ENCODE measurements at regions not wholly inside any gene's neighbourhood (a gene's known extent, or its start where the extent isn't known, plus 50 kb on each side); places are given as distances from the start of the nearest gene placed in this dataset.
A peak's percentile ranks its signal among the peaks of the same experiment; 100 is the strongest.

DNA sequence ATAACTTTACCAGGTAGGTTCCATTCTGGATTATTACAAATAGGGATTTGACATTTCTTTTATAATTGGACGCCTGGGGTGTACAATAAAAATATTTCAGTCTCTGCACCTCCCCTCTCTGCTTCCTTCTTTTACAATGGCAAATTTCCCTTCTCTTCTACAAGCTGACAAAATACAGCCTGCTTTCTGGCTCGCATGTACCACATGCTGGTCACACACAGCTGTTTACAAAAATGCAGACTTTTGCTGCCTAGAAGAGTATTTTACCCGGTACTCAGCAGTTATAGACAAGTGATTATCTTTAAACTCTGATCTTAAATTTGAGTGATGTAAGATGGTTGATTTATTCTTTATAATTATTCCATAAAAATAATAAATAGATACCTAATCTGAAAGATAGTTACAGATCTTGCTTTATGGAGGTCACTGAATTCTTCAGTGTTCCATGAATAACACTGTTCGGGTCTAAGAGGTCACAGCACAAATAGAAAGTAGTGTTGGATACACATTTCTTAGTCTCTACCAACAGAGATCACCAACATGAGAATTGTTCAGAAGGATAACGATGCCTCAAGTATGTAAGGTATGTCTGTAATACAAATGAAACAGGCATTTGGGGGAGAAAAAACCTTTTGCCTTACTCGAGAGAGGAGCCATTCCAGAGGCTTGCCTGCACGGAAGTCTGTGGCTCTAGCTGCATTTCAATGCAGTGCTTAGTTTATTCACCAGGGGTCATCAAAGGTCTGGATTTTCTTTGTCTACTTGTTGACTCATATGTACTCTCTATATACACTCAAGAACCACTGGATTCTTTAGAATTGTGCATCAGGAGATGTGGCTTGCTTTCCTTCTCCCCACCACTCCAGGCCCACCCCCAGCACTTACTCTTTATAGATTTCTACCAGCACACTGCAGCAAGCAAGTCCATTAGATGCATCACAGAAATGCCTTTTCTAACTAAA, 206.6 kb upstream of the RFX3 start:
- in situ Hi-C loops (cut with MboI; ENCODE audit: low sequenced_read_pairs, unreplicated experiment), result loop anchor here (10.0 to 25.0 kb wide), 2 partner anchors 392 to 605 kb away; no protein-coding TSS in a partner anchor
- TF ChIP-seq, protein P1, sequence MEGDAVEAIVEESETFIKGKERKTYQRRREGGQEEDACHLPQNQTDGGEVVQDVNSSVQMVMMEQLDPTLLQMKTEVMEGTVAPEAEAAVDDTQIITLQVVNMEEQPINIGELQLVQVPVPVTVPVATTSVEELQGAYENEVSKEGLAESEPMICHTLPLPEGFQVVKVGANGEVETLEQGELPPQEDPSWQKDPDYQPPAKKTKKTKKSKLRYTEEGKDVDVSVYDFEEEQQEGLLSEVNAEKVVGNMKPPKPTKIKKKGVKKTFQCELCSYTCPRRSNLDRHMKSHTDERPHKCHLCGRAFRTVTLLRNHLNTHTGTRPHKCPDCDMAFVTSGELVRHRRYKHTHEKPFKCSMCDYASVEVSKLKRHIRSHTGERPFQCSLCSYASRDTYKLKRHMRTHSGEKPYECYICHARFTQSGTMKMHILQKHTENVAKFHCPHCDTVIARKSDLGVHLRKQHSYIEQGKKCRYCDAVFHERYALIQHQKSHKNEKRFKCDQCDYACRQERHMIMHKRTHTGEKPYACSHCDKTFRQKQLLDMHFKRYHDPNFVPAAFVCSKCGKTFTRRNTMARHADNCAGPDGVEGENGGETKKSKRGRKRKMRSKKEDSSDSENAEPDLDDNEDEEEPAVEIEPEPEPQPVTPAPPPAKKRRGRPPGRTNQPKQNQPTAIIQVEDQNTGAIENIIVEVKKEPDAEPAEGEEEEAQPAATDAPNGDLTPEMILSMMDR (IDR thresholded peaks at IDR 0.05; ENCODE audit: borderline replicate concordance, control extremely low read depth, extremely low read depth, insufficient read depth, missing control alignments), result peak; percentile 60
- peak; percentile 72 for DNase-seq (ENCODE audit: low spot score)

DNA sequence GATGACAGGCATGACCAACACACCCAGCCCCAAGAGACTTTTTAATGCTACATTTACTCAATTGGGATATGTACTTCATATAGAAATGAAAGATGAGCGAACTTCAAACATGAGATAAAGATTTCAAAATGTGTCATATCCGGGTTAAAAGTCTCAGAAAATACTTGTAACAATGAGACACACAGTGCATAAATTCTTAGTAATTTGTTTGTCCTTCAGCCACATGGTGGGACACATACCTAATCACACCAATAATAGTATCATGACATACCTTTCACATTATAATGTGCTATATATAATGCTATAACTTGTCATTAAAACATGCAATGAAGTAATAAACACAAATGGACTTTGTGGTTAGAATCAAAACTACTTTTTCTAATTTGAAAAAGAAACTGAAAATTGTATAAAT, 204.7 kb upstream of the RFX3 start:
- DNase-seq (ENCODE audit: low spot score), result peak; percentile 28
- in situ Hi-C loops (cut with MboI; ENCODE audit: low sequenced_read_pairs, unreplicated experiment), result loop anchor here (10.0 to 25.0 kb wide), 2 partner anchors 394 to 607 kb away; no protein-coding TSS in a partner anchor
- TF ChIP-seq, protein P1 (IDR thresholded peaks at IDR 0.05; ENCODE audit: borderline replicate concordance, control extremely low read depth, extremely low read depth, insufficient read depth, missing control alignments), result no peak

DNA sequence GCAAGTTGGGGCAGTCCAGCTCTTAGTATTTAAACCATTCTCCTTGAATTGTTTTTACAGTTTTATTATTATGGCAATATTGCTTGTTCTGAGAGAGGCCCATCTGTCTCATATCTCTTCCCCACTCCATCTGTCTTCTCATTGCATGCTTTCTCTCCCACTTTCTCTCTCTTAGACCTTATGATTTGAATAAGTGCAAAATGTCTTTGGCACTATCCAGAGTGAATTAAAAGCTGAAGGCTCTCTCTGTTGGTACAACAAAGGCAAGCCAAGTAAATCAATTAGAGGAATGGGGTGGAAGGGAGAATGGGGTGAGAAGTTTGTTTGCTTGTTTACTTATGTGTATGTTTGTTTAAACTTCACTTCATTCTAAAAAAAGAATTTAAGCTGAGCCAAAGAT, 195.3 kb upstream of the RFX3 start:
- TF ChIP-seq, protein P1 (IDR thresholded peaks at IDR 0.05; ENCODE audit: borderline replicate concordance, control extremely low read depth, extremely low read depth, insufficient read depth, missing control alignments), result no peak
- DNase-seq (ENCODE audit: low spot score), result no peak
- in situ Hi-C loops (cut with MboI; ENCODE audit: low sequenced_read_pairs, unreplicated experiment), result no loop called here

DNA sequence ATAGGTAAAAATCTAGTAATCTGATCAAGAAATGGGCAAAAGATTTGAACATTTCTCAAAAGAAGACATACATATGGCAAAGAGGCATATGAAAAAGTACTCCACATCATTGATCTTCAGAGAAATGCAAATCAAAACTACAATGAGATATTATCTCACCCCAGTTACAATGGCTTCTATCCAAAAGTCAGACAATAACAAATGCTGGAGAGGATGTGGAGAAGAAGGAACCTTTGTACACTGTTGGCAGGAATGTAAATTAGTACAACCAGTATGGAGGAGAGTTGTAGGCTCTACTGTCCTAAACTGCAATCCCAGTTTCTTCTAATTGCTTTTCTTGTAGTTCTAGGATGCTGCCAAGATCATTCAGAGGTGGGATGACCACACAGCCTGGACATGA, 193.5 kb upstream of the RFX3 start:
- no peak for DNase-seq (ENCODE audit: low spot score)
- in situ Hi-C loops (cut with MboI; ENCODE audit: low sequenced_read_pairs, unreplicated experiment), result no loop called here
- TF ChIP-seq, protein P1 (IDR thresholded peaks at IDR 0.05; ENCODE audit: borderline replicate concordance, control extremely low read depth, extremely low read depth, insufficient read depth, missing control alignments), result no peak

DNA sequence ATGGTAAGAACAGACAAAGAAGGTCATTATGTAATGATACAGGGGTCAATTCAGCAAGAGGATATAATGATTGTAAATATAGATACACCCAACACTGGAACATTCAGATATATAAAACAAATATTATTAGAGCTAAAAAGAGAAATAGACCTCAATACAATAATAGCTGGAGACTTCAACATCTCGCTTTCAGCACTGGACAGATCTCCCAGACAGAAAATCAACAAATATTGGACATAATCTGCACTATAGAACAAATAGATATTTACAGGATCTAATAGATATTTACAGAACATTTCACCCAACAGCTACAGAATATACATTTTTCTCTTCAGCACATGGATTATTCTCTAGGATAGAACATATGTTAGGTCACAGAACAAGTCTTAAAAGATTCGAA, 190.6 kb upstream of the RFX3 start:
- TF ChIP-seq, protein P1 (IDR thresholded peaks at IDR 0.05; ENCODE audit: borderline replicate concordance, control extremely low read depth, extremely low read depth, insufficient read depth, missing control alignments), result no peak
- in situ Hi-C loops (cut with MboI; ENCODE audit: low sequenced_read_pairs, unreplicated experiment), result no loop called here
- DNase-seq (ENCODE audit: low spot score), result no peak

DNA sequence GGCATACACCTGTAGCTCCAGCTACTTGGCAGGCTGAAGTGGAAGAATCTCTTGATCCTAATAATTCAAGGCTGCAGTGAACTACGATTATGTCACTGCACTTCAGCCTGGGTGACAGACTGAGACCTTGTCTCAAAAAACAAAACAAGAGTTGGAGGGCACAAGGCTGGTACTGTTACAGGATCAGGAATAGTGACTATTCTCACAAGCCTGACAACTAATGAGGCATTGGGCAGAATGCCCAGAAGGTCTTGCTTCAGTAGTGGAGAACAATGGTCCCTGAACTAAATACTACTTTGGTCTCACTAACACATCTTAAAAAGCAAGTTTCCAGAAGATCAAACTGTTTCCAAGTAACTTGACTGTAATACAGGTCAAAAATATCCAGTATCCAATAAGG, 182.9 kb upstream of the RFX3 start:
- TF ChIP-seq, protein P1 (IDR thresholded peaks at IDR 0.05; ENCODE audit: borderline replicate concordance, control extremely low read depth, extremely low read depth, insufficient read depth, missing control alignments), result no peak
- in situ Hi-C loops (cut with MboI; ENCODE audit: low sequenced_read_pairs, unreplicated experiment), result no loop called here

More for the DNA sequence above, 182.9 kb upstream of the RFX3 start:
- DNase-seq (ENCODE audit: low spot score), result no peak
